ENCODE measurements at regions not wholly inside any gene's neighbourhood (a gene's known extent, or its start where the extent isn't known, plus 50 kb on each side); places are given as distances from the start of the nearest gene placed in this dataset.

GRCh38 chr4:29521281-29521680, 1198.9 kb upstream of the PCDH7 start:
- no peak for DNase-seq

- no peak for DNase-seq
These were observed 1183.4 kb upstream of the PCDH7 start for GRCh38 chr4:29536745-29537144.

- no peak for DNase-seq
These were observed 1181.1 kb upstream of the PCDH7 start for GRCh38 chr4:29538889-29539646.

- DNase-seq = no peak
These were observed 1179.6 kb upstream of the PCDH7 start for GRCh38 chr4:29540439-29541102.

GRCh38 chr4:29541757-29542156, 1178.4 kb upstream of the PCDH7 start:
- DNase-seq = no peak

- DNase-seq = no peak
These were observed 1170.8 kb upstream of the PCDH7 start for GRCh38 chr4:29549342-29549741.

- no peak for DNase-seq
These were observed 1168.3 kb upstream of the PCDH7 start for GRCh38 chr4:29551821-29552220.

- DNase-seq = no peak
These were observed 1166.3 kb upstream of the PCDH7 start for GRCh38 chr4:29553846-29554245.

GRCh38 chr4:29558789-29559188, 1161.4 kb upstream of the PCDH7 start:
- DNase-seq = no peak

GRCh38 chr4:29559286-29559685, 1160.9 kb upstream of the PCDH7 start:
- DNase-seq = no peak

GRCh38 chr4:29560452-29560851, 1159.7 kb upstream of the PCDH7 start:
- no peak for DNase-seq

- no peak for DNase-seq
These were observed 1154.9 kb upstream of the PCDH7 start for GRCh38 chr4:29565256-29565655.

GRCh38 chr4:29566371-29566770, 1153.8 kb upstream of the PCDH7 start:
- no peak for DNase-seq

GRCh38 chr4:29571322-29571721, 1148.8 kb upstream of the PCDH7 start:
- no peak for DNase-seq

- DNase-seq = no peak
These were observed 1141.8 kb upstream of the PCDH7 start for GRCh38 chr4:29578329-29578728.

GRCh38 chr4:29581457-29581856, 1138.7 kb upstream of the PCDH7 start:
- peak; percentile 51 for DNase-seq

- DNase-seq = no peak
These were observed 1131.6 kb upstream of the PCDH7 start for GRCh38 chr4:29588617-29589016.

- DNase-seq = no peak
These were observed 1123.9 kb upstream of the PCDH7 start for GRCh38 chr4:29596228-29596627.

- DNase-seq = no peak
These were observed 1101.0 kb upstream of the PCDH7 start for GRCh38 chr4:29619168-29619567.

- DNase-seq = no peak
These were observed 1088.0 kb upstream of the PCDH7 start for GRCh38 chr4:29632199-29632598.

GRCh38 chr4:29636961-29637360, 1083.2 kb upstream of the PCDH7 start:
- DNase-seq = no peak

- no peak for DNase-seq
These were observed 1066.9 kb upstream of the PCDH7 start for GRCh38 chr4:29653221-29653620.

GRCh38 chr4:29680644-29681043, 1039.5 kb upstream of the PCDH7 start:
- DNase-seq = no peak

- DNase-seq = no peak
These were observed 1016.1 kb upstream of the PCDH7 start for GRCh38 chr4:29704059-29704458.

GRCh38 chr4:29708473-29708872, 1011.7 kb upstream of the PCDH7 start:
- no peak for DNase-seq
